ENCODE measurements at regions not wholly inside any gene's neighbourhood (a gene's known extent, or its start where the extent isn't known, plus 50 kb on each side); places are given as distances from the start of the nearest gene placed in this dataset.

DNA sequence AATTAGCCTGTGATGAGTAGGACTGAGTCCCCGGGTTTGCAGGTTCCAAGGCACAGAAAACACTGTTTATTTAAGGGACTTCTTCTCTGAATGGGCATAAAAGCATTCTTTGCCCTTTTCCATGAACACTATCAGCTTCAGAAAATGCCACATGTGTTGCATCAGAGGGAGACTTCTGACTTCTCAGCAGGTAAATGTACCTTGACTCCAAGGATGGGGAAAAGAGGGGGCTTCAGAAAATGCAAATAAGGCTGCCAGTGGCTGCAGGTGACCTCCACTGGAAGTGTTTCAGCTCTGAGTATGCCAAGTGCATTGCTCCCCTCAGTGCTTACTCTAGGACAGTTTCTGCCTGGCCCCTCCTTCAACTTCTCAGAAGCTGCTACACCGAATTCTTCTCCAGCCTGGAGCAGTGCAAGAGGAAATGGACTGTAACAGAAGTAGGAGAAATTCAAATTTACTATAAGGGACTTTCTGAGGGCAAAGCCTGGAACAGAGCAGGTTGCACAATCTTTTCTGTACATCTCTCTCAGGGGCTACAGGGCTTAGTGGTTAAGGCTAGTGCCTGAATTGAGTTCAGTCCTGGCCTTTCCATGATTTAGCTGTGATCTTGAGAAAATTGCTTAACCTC, 233.2 kb downstream of the PTTG2 start:
- no peak overlapping the region for H3K4ac ChIP-seq (replicated peaks; ENCODE audit: insufficient read length, low read depth, low read length)
- H2BK120ac ChIP-seq (replicated peaks; ENCODE audit: low read depth, low read length): no peak overlapping the region
- no peak overlapping the region for H3K9ac ChIP-seq (replicated peaks in 1 of 4; ENCODE audit: extremely low read depth in 1 of 4, low read depth in 3 of 4, low read length in 3 of 4)
- H2BK5ac ChIP-seq (ENCODE audit: low read depth, low read length): no peak overlapping the region
- no peaks in the 10 kb centered on the region for H3K27me3 ChIP-seq (replicated peaks in 1 of 4; ENCODE audit: control insufficient read depth in 3 of 4, extremely low read depth in 1 of 4, insufficient read depth in 3 of 4, low read length in 3 of 4)
- H2BK12ac ChIP-seq (ENCODE audit: low read depth, low read length): no peak overlapping the region
- H3K79me1 ChIP-seq (ENCODE audit: low read depth, low read length): no peaks in the 10 kb centered on the region
- H2BK15ac ChIP-seq (ENCODE audit: low read length): no peak overlapping the region
- no peaks in the 10 kb centered on the region for H3K79me2 ChIP-seq (ENCODE audit: control insufficient read depth in 1 of 2, insufficient read depth in 2 of 2, low read length in 2 of 2)
- no peak overlapping the region for H3K14ac ChIP-seq (ENCODE audit: insufficient read length)
- FAIRE-seq (no peak), DNase-seq (ENCODE audit: low read depth in 1 of 2, low spot score in 2 of 2) (no peak)
- H3K9me3 ChIP-seq (ENCODE audit: insufficient read depth in 2 of 2, low read depth in 1 of 2, low read length in 1 of 2): peaks cover 0 to 5% of the 10 kb centered on the region in 2 experiments; a peak in 1 of 4 replicates
- 86% methylated on average over 2 of the region's 2 CpGs; no CpG with 5 or more reads in 1 of the 2 experiments for WGBS, 2 experiments (ENCODE audit: extremely low coverage in 1 of 2, insufficient coverage in 1 of 2, insufficient read length in 1 of 2, insufficient replicate concordance in 2 of 2, low coverage in 1 of 2, low lambda C conversion rate in 2 of 2, missing lambda C conversion rate in 1 of 2)
- no peak overlapping the region for H4K8ac ChIP-seq (ENCODE audit: extremely low read depth, insufficient read depth, low read length)
- POLR2A ChIA-PET (ENCODE audit: partially characterized antibody): no interaction called here
- no peak overlapping the region for H2AK5ac ChIP-seq (ENCODE audit: low read depth, low read length)
- no peaks in the 10 kb centered on the region; a peak in 1 of 7 replicates for H3K4me1 ChIP-seq (replicated peaks in 1 of 4; ENCODE audit: control insufficient read depth in 3 of 4, insufficient read depth in 4 of 4, low read length in 3 of 4)
- H3K23ac ChIP-seq (ENCODE audit: insufficient read length): no peak overlapping the region
- no peak overlapping the region for H3K4me2 ChIP-seq (ENCODE audit: insufficient read depth in 1 of 2, low read depth in 2 of 2, low read length in 2 of 2)
- no peak overlapping the region for H3K27ac ChIP-seq (ENCODE audit: low read depth, low read length)
- no peak overlapping the region for H2AFZ ChIP-seq (ENCODE audit: low read length)
- no peak overlapping the region for H3K18ac ChIP-seq (ENCODE audit: extremely low read depth, low read length)
- H4K20me1 ChIP-seq (replicated peaks in 1 of 2; ENCODE audit: control insufficient read depth in 1 of 2, insufficient read depth in 2 of 2, low read length in 2 of 2): no peaks in the 10 kb centered on the region
- no peak overlapping the region for H3K4me3 ChIP-seq (ENCODE audit: extremely low read depth in 1 of 4, insufficient read depth in 2 of 4, low read depth in 3 of 4, low read length in 4 of 4)
- H2BK20ac ChIP-seq (ENCODE audit: low read length): no peak overlapping the region
- CTCF ChIA-PET (ENCODE audit: partially characterized antibody): interaction anchor here (1.0 to 4.1 kb wide), 5 partner anchors 10 to 537 kb away, joined by 3 to 18 read pairs (median 3); no protein-coding TSS in a partner anchor
- H4K5ac ChIP-seq (ENCODE audit: insufficient read length, low read depth, low read length): no peak overlapping the region
- no peaks in the 10 kb centered on the region for H3K23me2 ChIP-seq (ENCODE audit: low read depth, low read length)
- H4K91ac ChIP-seq (replicated peaks; ENCODE audit: insufficient read length, low read length): no peak overlapping the region
- no peaks in the 10 kb centered on the region for H3K36me3 ChIP-seq (ENCODE audit: control insufficient read depth in 2 of 4, insufficient read depth in 4 of 4, low read length in 3 of 4)
- H3K56ac ChIP-seq (replicated peaks; ENCODE audit: insufficient read length, low read depth, low read length): no peak overlapping the region
- no peak for TF ChIP-seq GABPA (IDR thresholded peaks at IDR 0.05; ENCODE audit: borderline replicate concordance, insufficient read depth, low read length)
- no peak for TF ChIP-seq RXRA (IDR thresholded peaks at IDR 0.05; ENCODE audit: insufficient read depth, low read depth, low read length)
- TF ChIP-seq JUND (IDR thresholded peaks at IDR 0.05; ENCODE audit: low read length): no peak
- no peak for TF ChIP-seq CHD2 (IDR thresholded peaks at IDR 0.05; ENCODE audit: low read length)
- TF ChIP-seq, protein P1, sequence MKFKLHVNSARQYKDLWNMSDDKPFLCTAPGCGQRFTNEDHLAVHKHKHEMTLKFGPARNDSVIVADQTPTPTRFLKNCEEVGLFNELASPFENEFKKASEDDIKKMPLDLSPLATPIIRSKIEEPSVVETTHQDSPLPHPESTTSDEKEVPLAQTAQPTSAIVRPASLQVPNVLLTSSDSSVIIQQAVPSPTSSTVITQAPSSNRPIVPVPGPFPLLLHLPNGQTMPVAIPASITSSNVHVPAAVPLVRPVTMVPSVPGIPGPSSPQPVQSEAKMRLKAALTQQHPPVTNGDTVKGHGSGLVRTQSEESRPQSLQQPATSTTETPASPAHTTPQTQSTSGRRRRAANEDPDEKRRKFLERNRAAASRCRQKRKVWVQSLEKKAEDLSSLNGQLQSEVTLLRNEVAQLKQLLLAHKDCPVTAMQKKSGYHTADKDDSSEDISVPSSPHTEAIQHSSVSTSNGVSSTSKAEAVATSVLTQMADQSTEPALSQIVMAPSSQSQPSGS (IDR thresholded peaks at IDR 0.05; ENCODE audit: low read length): no peak
- TF ChIP-seq HDAC2 (IDR thresholded peaks at IDR 0.05; ENCODE audit: borderline replicate concordance in 1 of 2, low read depth in 2 of 2, low read length in 2 of 2): no peak
- no peak for TF ChIP-seq NANOG (IDR thresholded peaks at IDR 0.05; ENCODE audit: insufficient read depth, low read depth, low read length, poor library complexity, severe bottlenecking)
- TF ChIP-seq YY1 (IDR thresholded peaks at IDR 0.05; ENCODE audit: low read depth, low read length): no peak
- TF ChIP-seq SAP30 (IDR thresholded peaks at IDR 0.05; ENCODE audit: insufficient read depth, insufficient replicate concordance, low read length): no peak
- no peak for TF ChIP-seq GTF2F1 (IDR thresholded peaks at IDR 0.05; ENCODE audit: borderline replicate concordance, low read depth, low read length)
- TF ChIP-seq RNF2 (IDR thresholded peaks at IDR 0.05; ENCODE audit: borderline replicate concordance, low read depth, low read length, missing control alignments, poor library complexity, severe bottlenecking): no peak
